GM23248 (cell line): ENCODE measurements at regions not wholly inside any gene's neighbourhood (a gene's known extent, or its start where the extent isn't known, plus 50 kb on each side); places are given as distances from the start of the nearest gene placed in this dataset.

Experiments used
- DNase-seq: peaks from one replicate; pipeline ENCODE4 v3.0.0-alpha.2; 2015
- H2AFZ ChIP-seq: fragments of 200-600 bp; sonication (generic); 2 replicates; pipeline ENCODE4 v1.6.1; 2016; ENCODE audit warnings: antibody characterized with exemption
- H3F3A ChIP-seq: fragments of 200-600 bp; sonication (generic); 2 replicates; pipeline ENCODE4 v1.6.1; 2016; ENCODE audit warnings: mild to moderate bottlenecking, antibody characterized with exemption, mixed run types; ENCODE audit not compliant: insufficient read depth
- H3K27ac ChIP-seq: fragments of 200-600 bp; sonication (generic); 2 replicates; pipeline ENCODE4 v1.5.1; 2016; ENCODE audit warnings: mild to moderate bottlenecking
- H3K27me3 ChIP-seq: fragments of 200-600 bp; sonication (generic); replicated peaks from 2 replicates; pipeline ENCODE4 v1.6.1; 2016; ENCODE audit warnings: mild to moderate bottlenecking; ENCODE audit not compliant: insufficient read depth
- H3K36me3 ChIP-seq: fragments of 200-600 bp; sonication (generic); 2 replicates; pipeline ENCODE4 v1.6.1; 2016; ENCODE audit warnings: low read depth, mild to moderate bottlenecking
- H3K4me1 ChIP-seq: fragments of 200-600 bp; sonication (generic); 2 replicates; pipeline ENCODE4 v1.6.1; 2016; ENCODE audit warnings: mild to moderate bottlenecking; ENCODE audit not compliant: insufficient read depth
- H3K4me2 ChIP-seq: fragments of 200-600 bp; sonication (generic); one replicate; pipeline ENCODE4 v1.6.1; 2016; ENCODE audit warnings: mild to moderate bottlenecking; ENCODE audit not compliant: unreplicated experiment
- H3K4me3 ChIP-seq: fragments of 200-600 bp; sonication (generic); 2 replicates; pipeline ENCODE4 v1.5.1; 2016; ENCODE audit warnings: mild to moderate bottlenecking
- H3K79me2 ChIP-seq: fragments of 200-600 bp; sonication (generic); 2 replicates; pipeline ENCODE4 v1.6.1; 2016; ENCODE audit warnings: mild to moderate bottlenecking; ENCODE audit not compliant: insufficient read depth
- H3K9ac ChIP-seq: fragments of 200-600 bp; sonication (generic); 2 replicates; pipeline ENCODE4 v1.6.1; 2016; ENCODE audit warnings: mild to moderate bottlenecking
- H3K9me2 ChIP-seq: fragments of 200-600 bp; sonication (generic); 2 replicates; pipeline ENCODE4 v1.6.1; 2016; ENCODE audit warnings: mixed run types, mild to moderate bottlenecking, moderate library complexity; ENCODE audit not compliant: insufficient read depth
- H3K9me3 ChIP-seq: fragments of 200-600 bp; sonication (generic); one replicate; pipeline ENCODE4 v1.6.1; 2017; ENCODE audit warnings: low read depth
- H4K20me1 ChIP-seq: fragments of 200-600 bp; sonication (generic); 2 replicates; pipeline ENCODE4 v1.6.0; 2016; ENCODE audit not compliant: insufficient read depth
- EZH2 ChIP-seq: fragments of 200-600 bp; sonication (generic); IDR thresholded peaks from 2 replicates; pipeline ENCODE4 v1.6.1; 2018; ENCODE audit warnings: antibody characterized with exemption, mild to moderate bottlenecking; ENCODE audit not compliant: insufficient read depth, poor library complexity, severe bottlenecking
- EZH2phosphoT487 ChIP-seq: fragments of 200-600 bp; sonication (generic); IDR thresholded peaks from 2 replicates; pipeline ENCODE4 v1.6.1; 2018; ENCODE audit warnings: antibody characterized with exemption, moderate library complexity, mild to moderate bottlenecking, low read depth; ENCODE audit not compliant: insufficient read depth
- WGBS, 2 experiments: methylation state at CpG; one replicate each; pipeline ENCODE4 v1.1.6; 2015 to 2017; ENCODE audit warnings: low lambda C conversion rate in 2 of 2, low coverage in 1 of 2; ENCODE audit errors: missing lambda C conversion rate in 2 of 2; 5-methylcytosine and 5-hydroxymethylcytosine counted together
- in situ Hi-C: fragments of 300-500 bp; cut with MboI; formaldehyde crosslinking; loops from 2 replicates; pipeline ENCODE4 v1.15.0; 2020

GRCh38 chr2:126765395-126765794, 109.4 kb downstream of the GYPC start:
- in situ Hi-C loops = no loop called here
- no peak for TF ChIP-seq EZH2phosphoT487
- no peak for TF ChIP-seq EZH2
- H3K4me1 ChIP-seq = no peaks in the 10 kb centered on the region
- H3K4me2 ChIP-seq = no peak overlapping the region
- no peak overlapping the region for H2AFZ ChIP-seq
- H3K9ac ChIP-seq = no peak overlapping the region
- no peaks in the 10 kb centered on the region for H3K36me3 ChIP-seq
- H3K27me3 ChIP-seq = no peaks in the 10 kb centered on the region; the same call in 1 of the 2 replicates
- DNase-seq = no peak
- H3K9me3 ChIP-seq = no peaks in the 10 kb centered on the region
- no peaks in the 10 kb centered on the region for H3F3A ChIP-seq
- H3K4me3 ChIP-seq = no peak overlapping the region
- 25 to 26% methylated on average over 3 of the region's 3 CpGs for WGBS, 2 experiments
- no peaks in the 10 kb centered on the region for H3K79me2 ChIP-seq
- H3K27ac ChIP-seq = no peak overlapping the region
- no peaks in the 10 kb centered on the region for H4K20me1 ChIP-seq
- no peaks in the 10 kb centered on the region for H3K9me2 ChIP-seq

GRCh38 chr2:126766295-126766968, 110.5 kb downstream of the GYPC start:
- H3F3A ChIP-seq = no peaks in the 10 kb centered on the region
- no peak for DNase-seq
- H3K4me2 ChIP-seq = no peak overlapping the region
- WGBS, 2 experiments = 30% methylated on average over 6 of the region's 7 CpGs
- no peaks in the 10 kb centered on the region for H3K9me3 ChIP-seq
- TF ChIP-seq EZH2phosphoT487 (no peak), EZH2 (no peak)
- no peak overlapping the region for H2AFZ ChIP-seq
- no peak overlapping the region for H3K4me3 ChIP-seq
- no peaks in the 10 kb centered on the region for H3K4me1 ChIP-seq
- no peaks in the 10 kb centered on the region for H3K79me2 ChIP-seq
- H4K20me1 ChIP-seq = no peaks in the 10 kb centered on the region
- no peaks in the 10 kb centered on the region for H3K36me3 ChIP-seq
- no peaks in the 10 kb centered on the region for H3K9me2 ChIP-seq
- H3K9ac ChIP-seq = no peak overlapping the region
- H3K27me3 ChIP-seq = no peaks in the 10 kb centered on the region; the same call in 1 of the 2 replicates
- in situ Hi-C loops = no loop called here
- H3K27ac ChIP-seq = no peak overlapping the region

- Histone ChIP-seq H3K36me3 (no peaks in the 10 kb centered on the region), H3K4me3 (no peak overlapping the region), H4K20me1 (no peaks in the 10 kb centered on the region), H3K4me1 (no peaks in the 10 kb centered on the region), H2AFZ (no peak overlapping the region), H3K9me3 (no peaks in the 10 kb centered on the region), H3K27me3 (no peaks in the 10 kb centered on the region; the same call in 1 of the 2 replicates), H3K27ac (no peak overlapping the region), H3K4me2 (no peak overlapping the region), H3K9ac (no peak overlapping the region), H3F3A (no peaks in the 10 kb centered on the region), H3K79me2 (no peaks in the 10 kb centered on the region), H3K9me2 (no peaks in the 10 kb centered on the region)
- no peak for DNase-seq
- TF ChIP-seq EZH2phosphoT487 (no peak), EZH2 (no peak)
- in situ Hi-C loops = no loop called here
- 39 to 59% methylated on average over 6 to 7 of the region's 7 CpGs for WGBS, 2 experiments
Observed at GRCh38 chr2:126766969-126767296, 111.0 kb downstream of the GYPC start.

- in situ Hi-C loops = no loop called here
- no peaks in the 10 kb centered on the region for H3K79me2 ChIP-seq
- WGBS, 2 experiments = 50 to 51% methylated on average over 3 of the region's 3 CpGs
- no peak for TF ChIP-seq EZH2
- no peak for TF ChIP-seq EZH2phosphoT487
- no peaks in the 10 kb centered on the region; the same call in 1 of the 2 replicates for H3K27me3 ChIP-seq
- no peaks in the 10 kb centered on the region for H3K36me3 ChIP-seq
- no peak overlapping the region for H3K27ac ChIP-seq
- no peaks in the 10 kb centered on the region for H4K20me1 ChIP-seq
- no peak overlapping the region for H3K4me2 ChIP-seq
- DNase-seq = no peak
- no peaks in the 10 kb centered on the region for H3K4me1 ChIP-seq
- no peaks in the 10 kb centered on the region for H3K9me2 ChIP-seq
- no peak overlapping the region for H2AFZ ChIP-seq
- H3K9me3 ChIP-seq = no peaks in the 10 kb centered on the region
- no peaks in the 10 kb centered on the region for H3F3A ChIP-seq
- no peak overlapping the region for H3K9ac ChIP-seq
- H3K4me3 ChIP-seq = no peak overlapping the region
Observed at GRCh38 chr2:126769118-126769517, 113.2 kb downstream of the GYPC start.

- in situ Hi-C loops = no loop called here
- Histone ChIP-seq H3K27ac (no peak overlapping the region), H3K9ac (no peak overlapping the region), H3K4me2 (no peak overlapping the region), H3K27me3 (peaks cover 1% of the 10 kb centered on the region; the same call in 1 of the 2 replicates), H3F3A (no peaks in the 10 kb centered on the region), H4K20me1 (no peaks in the 10 kb centered on the region), H3K36me3 (no peaks in the 10 kb centered on the region), H3K9me3 (no peaks in the 10 kb centered on the region), H3K4me1 (no peaks in the 10 kb centered on the region), H3K4me3 (no peak overlapping the region), H2AFZ (no peak overlapping the region), H3K9me2 (no peaks in the 10 kb centered on the region), H3K79me2 (no peaks in the 10 kb centered on the region)
- WGBS, 2 experiments = 57 to 61% methylated on average over 2 of the region's 2 CpGs
- no peak for TF ChIP-seq EZH2
- no peak for TF ChIP-seq EZH2phosphoT487
- no peak for DNase-seq
Observed at GRCh38 chr2:126770466-126770865, 114.5 kb downstream of the GYPC start.
